ENCODE measurements at regions not wholly inside any gene's neighbourhood (a gene's known extent, or its start where the extent isn't known, plus 50 kb on each side); places are given as distances from the start of the nearest gene placed in this dataset.

- H3K36me3 ChIP-seq = no peaks in the 10 kb centered on the region
- no peak for ATAC-seq
- 89 to 90% methylated on average over 9 to 11 of the region's 11 CpGs for WGBS, 2 donors (ENCODE audit: low coverage in 1 of 2)
- H3K4me3 ChIP-seq = no peak overlapping the region
- H3K9me3 ChIP-seq = no peaks in the 10 kb centered on the region
- no peaks in the 10 kb centered on the region for H3K4me1 ChIP-seq
- no peak for TF ChIP-seq EP300 (IDR thresholded peaks at IDR 0.05)
- TF ChIP-seq POLR2AphosphoS5 (IDR thresholded peaks at IDR 0.05) = no peak
- no peak for TF ChIP-seq POLR2A (IDR thresholded peaks at IDR 0.05)
- no peak for TF ChIP-seq CTCF (IDR thresholded peaks at IDR 0.05)
- no peak overlapping the region for H3K27ac ChIP-seq
- H3K27me3 ChIP-seq = no peaks in the 10 kb centered on the region
Measured at GRCh38 chr2:138125306-138126288, 161.3 kb downstream of the HNMT start.

- Histone ChIP-seq H3K36me3 (no peaks in the 10 kb centered on the region), H3K27me3 (no peaks in the 10 kb centered on the region), H3K9me3 (no peaks in the 10 kb centered on the region), H3K4me1 (no peaks in the 10 kb centered on the region), H3K27ac (no peak overlapping the region), H3K4me3 (no peak overlapping the region)
- TF ChIP-seq EP300 (IDR thresholded peaks at IDR 0.05) (no peak), CTCF (IDR thresholded peaks at IDR 0.05) (no peak), POLR2AphosphoS5 (IDR thresholded peaks at IDR 0.05) (no peak), POLR2A (IDR thresholded peaks at IDR 0.05) (no peak)
- WGBS, 2 donors (ENCODE audit: low coverage in 1 of 2) = 90 to 100% methylated on average over 1 of the region's 1 CpG
- no peak for ATAC-seq
Measured at GRCh38 chr2:138132108-138132507, 167.8 kb downstream of the HNMT start.

- Histone ChIP-seq H3K4me3 (no peak overlapping the region), H3K36me3 (no peaks in the 10 kb centered on the region), H3K27ac (no peak overlapping the region), H3K27me3 (no peaks in the 10 kb centered on the region), H3K9me3 (no peaks in the 10 kb centered on the region), H3K4me1 (no peaks in the 10 kb centered on the region)
- no peak for ATAC-seq
- TF ChIP-seq EP300 (IDR thresholded peaks at IDR 0.05) (no peak), POLR2A (IDR thresholded peaks at IDR 0.05) (no peak), CTCF (IDR thresholded peaks at IDR 0.05) (no peak), POLR2AphosphoS5 (IDR thresholded peaks at IDR 0.05) (no peak)
Measured at GRCh38 chr2:138137949-138138348, 173.7 kb downstream of the HNMT start.

GRCh38 chr2:138147796-138148195 is 183.5 kb downstream of the HNMT start:
- WGBS, 2 donors (ENCODE audit: low coverage in 1 of 2) = 69% methylated on average over 2 of the region's 2 CpGs; no CpG with 5 or more reads in 1 of the 2 donors

More at GRCh38 chr2:138147796-138148195, 183.5 kb downstream of the HNMT start:
- Histone ChIP-seq H3K4me1 (no peaks in the 10 kb centered on the region), H3K27ac (no peak overlapping the region), H3K36me3 (peaks cover 0 to 11% of the 10 kb centered on the region in 2 donors), H3K4me3 (no peak overlapping the region), H3K9me3 (no peaks in the 10 kb centered on the region), H3K27me3 (no peaks in the 10 kb centered on the region)
- TF ChIP-seq EP300 (IDR thresholded peaks at IDR 0.05) (no peak), CTCF (IDR thresholded peaks at IDR 0.05) (no peak), POLR2AphosphoS5 (IDR thresholded peaks at IDR 0.05) (no peak), POLR2A (IDR thresholded peaks at IDR 0.05) (no peak)
- ATAC-seq = no peak

All from gastroesophageal sphincter (tissue), 4 donors.